GM18907 (cell line): ENCODE measurements at regions not wholly inside any gene's neighbourhood (a gene's known extent, or its start where the extent isn't known, plus 50 kb on each side); places are given as distances from the start of the nearest gene placed in this dataset.

Experiments
- ATAC-seq: cut with Tn5 transposase; IDR thresholded peaks from one replicate; pipeline ENCODE4 v1.9.1; 2021; ENCODE audit warnings: mild to moderate bottlenecking, moderate library complexity; ENCODE audit not compliant: unreplicated experiment

DNA sequence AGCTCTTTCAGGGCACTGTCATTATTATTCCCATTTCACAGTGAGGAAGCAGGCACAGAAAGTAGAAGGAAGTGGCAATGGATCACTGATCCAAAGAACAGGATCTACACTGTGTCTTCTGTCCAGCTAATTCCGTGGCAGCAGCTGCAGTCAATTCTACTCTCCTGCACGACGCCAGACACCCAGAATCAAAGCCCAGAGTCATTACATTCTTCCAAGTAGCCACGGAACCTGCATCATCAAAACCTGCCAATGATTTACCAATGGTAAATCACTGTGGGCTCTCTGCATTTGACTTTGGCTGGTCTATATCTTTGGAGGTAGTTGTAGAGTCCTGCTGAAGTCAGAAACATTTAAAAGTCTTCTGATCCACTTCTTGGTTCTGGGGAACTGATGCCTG lies 767.7 kb downstream of the LIG4 start:
- no peak for ATAC-seq

DNA sequence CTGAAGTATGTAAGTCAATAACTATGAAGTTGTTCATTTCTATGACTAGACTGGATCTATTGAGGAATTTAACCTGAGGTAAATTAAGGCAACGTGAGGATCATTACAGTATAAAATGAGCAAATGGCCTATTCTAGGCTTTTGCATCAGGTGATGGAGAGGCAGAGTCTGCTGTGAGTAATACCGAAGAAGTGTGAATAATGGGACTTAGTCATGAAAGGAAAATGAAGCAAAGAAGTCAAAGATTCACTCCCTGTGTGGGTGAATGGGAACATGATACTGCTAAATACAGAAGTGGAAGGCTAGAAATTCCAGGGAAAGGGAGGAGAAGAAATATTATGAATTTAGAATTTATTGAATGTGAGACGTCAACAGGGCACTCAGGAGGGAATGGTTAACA lies 774.1 kb downstream of the LIG4 start:
- ATAC-seq, result no peak

DNA sequence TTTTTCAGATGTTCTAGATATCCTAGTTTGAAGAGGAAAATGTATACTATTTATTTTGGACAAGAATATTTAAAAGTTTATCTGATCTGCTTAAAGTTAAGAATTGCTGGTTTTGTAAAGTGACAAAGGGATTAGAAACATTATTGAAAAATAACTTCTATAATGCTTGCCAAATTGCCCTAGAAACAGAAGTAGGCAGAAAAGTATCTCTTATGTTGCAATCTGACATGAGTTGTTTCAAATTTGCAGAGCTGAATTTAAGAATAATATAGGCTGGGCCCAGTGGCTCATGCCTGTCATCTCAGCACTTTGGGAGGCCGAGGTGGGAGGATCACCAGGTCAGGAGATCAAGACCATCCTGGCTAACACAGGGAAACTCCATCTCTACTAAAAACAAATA lies 777.1 kb downstream of the LIG4 start:
- ATAC-seq, result no peak

DNA sequence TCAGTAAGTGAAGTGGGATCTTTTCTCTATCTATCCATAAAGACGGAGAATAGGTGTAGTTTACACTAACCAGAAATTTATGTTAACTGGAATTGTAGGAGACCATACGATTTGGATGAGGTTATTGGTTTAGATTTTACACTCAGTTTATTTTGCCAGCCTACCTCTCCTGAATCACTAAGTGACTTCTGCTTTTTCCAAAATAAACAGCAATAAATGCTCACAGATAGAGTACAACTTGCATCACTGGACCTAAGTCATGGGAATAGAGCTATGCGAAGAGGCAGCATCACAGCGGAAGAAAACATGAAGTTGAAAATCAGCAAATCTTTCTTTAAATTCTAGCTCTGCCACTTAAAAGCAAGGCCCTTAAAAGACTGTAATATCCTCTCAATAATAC lies 781.0 kb downstream of the LIG4 start:
- no peak for ATAC-seq

DNA sequence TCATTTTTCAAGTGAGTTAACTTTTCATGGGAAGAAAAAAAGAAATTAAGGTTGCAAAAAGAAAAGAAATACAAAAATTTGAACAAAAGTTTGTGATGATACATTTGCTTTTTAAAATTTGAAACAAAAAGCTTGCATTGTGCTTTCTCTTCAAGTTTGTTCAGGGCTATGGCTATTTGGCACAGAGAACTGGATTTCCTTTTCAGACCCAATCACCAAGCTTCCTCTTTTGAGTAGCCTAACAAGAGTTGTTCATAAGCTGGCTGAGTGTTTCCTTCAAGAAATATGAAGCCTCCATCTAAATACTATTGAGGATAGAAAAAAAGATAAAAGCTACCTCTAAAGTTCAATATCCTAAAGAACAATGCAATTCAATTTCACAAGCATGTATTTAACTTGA lies 787.8 kb downstream of the LIG4 start:
- ATAC-seq, result no peak

DNA sequence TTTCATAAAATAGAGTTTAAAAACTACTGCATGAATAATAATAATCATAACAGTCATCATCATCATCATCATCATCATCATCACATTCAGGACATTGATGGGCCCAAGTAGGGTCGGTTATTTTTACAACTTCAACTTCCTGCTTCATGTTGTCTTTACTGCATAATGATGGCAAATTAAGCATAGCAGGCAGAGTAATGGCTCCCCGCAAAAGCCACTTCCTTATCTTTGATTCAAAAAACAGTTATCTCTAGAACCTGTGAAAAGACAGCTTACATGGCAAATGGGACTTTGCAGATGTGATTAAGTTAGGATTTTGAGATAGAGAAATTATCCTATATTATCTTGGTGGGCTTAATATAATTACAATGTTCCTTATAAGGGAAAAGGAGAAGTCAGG lies 792.9 kb downstream of the LIG4 start:
- no peak for ATAC-seq

DNA sequence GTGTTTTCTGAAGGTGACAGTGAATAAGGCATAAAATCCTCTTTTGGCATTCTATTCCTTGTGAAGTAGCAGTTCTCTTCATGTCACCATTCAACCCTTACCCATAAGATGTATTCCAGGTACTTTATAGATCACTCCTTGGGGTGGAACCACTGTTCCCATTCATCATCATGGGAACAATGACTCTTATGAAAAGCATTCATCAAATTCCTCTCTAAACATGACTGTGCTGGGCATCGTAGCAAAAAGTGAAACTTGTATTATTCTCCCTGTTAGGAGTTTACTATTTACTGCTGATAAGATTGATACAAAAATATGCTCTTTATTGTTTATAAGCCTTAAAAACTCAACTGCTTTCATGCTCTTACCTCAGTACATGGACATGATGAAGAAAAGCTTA lies 793.4 kb downstream of the LIG4 start:
- ATAC-seq, result no peak

DNA sequence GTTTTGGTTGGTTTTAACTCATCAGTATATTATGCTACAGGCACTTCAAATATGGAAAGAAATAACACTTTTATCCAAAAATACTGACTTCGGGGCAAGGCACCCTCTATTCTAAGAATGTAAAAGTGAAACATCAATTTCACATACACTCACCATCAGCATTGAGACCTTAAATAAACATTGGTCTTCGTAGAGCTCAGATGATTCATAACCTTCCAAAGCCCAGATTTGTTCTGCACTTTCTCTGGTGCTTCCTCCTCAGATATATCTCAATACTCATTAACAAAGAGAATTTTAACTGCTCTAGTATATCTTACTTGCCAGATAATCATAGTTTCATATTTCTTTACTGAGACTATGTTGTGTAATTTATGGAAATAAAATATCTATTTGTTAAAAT lies 794.3 kb downstream of the LIG4 start:
- no peak for ATAC-seq

DNA sequence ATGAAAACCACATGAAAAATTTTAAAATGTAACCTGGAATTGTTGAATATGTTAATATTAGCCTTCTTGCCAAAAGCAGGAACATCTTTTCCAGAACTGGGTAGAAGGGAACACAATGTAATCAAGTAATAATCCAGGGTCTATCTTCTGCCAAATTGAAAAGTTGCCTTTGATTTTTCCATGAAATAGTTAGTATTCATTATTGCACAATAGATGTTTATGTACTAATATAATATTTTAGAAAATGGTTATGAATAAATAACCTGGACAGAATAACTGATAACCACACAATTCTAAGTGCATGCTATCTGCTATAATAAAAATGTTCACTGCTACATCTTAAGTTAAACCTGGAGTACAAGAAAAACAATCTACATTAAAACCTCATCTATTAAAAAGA lies 802.3 kb downstream of the LIG4 start:
- no peak for ATAC-seq

DNA sequence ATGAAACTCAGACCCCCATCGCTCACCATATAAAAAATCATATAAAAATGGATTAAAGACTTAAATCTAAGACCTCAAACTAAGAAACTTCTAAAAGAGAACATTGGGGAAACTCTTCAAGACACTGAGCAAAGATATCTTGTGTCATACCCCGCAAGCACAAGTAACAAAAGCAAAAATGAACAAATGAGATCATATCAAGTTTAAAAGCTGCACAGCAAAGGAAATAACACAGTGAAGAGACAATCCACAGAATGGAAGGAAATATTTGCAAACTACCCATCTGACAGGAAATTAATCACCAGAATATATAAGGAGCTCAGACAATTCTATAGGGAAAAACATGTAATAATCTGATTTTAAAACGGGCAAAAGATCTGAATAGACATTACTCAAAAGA lies 808.3 kb downstream of the LIG4 start:
- no peak for ATAC-seq

DNA sequence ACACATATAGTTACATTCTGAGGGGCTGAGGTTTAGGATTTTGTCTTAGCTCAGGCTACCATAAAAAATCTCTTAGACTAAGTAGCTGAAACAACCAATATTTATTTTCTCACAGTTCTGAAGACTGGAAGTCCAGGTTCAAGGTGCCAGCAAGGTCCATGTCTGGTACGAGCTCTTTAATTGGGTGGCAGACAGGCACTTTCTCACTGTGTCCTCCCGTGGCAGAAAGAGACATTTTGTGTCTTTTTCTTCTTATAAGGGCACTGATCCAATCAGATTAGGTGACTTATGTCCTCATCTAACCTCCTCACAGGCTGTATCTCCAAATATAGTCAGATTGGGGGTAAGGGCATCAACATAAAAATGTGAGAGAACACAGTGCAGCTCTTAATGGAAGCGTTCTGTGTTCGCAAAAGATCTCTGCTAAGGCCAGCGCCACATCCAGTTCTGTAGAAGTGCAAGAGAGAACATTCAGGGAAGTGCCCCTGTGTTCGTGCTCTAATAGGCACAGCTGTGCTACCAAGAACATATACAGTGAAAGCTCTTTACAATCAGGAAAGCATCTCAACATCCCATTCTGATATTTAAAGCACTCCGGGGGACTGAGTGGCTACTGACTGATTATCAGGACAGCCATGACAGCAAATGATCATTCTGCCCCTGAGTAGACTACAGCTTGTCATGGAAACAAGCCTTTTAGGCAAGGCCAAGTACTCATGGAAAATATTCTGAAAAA lies 819.2 kb downstream of the LIG4 start:
- no peak for ATAC-seq

DNA sequence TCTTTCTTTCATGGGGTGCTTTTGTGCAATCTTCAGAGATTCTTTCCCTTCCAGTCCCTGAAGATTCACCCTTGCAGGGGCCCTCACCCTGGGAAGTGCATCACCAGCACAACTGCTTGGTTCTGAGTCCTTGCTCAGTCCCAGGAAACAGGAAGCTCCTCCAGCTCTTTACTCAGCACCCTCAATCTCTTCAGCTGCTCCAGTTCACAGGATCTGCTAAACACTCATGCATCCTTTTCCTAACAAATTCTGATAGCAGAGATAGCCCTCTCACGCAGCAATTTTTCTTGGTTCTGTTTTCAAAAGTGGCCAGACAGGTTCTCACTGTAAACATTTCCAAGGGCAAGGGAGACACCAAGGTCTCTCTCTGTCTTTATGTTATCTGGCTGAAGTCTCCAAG lies 823.1 kb downstream of the LIG4 start:
- ATAC-seq, result no peak

DNA sequence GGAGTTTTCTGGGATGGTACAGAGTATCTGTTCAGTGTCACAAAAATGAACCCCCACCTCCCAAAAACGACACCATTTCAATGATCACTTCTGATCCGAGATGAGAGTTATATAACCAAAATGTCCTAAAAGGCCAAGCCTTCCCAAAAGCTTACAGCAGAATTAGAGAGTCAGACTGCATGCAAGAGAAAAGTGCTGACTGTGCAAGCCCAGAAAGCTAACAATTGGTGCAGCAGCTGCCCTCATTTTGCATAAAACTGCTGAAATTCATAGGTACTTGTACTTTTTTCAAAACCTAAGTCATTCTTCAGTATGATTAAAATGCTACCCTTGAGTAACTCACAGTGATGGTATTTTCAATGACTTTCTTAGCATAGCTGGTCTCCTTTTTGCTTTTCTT lies 819.6 kb upstream of the ARGLU1 start:
- ATAC-seq, result no peak

DNA sequence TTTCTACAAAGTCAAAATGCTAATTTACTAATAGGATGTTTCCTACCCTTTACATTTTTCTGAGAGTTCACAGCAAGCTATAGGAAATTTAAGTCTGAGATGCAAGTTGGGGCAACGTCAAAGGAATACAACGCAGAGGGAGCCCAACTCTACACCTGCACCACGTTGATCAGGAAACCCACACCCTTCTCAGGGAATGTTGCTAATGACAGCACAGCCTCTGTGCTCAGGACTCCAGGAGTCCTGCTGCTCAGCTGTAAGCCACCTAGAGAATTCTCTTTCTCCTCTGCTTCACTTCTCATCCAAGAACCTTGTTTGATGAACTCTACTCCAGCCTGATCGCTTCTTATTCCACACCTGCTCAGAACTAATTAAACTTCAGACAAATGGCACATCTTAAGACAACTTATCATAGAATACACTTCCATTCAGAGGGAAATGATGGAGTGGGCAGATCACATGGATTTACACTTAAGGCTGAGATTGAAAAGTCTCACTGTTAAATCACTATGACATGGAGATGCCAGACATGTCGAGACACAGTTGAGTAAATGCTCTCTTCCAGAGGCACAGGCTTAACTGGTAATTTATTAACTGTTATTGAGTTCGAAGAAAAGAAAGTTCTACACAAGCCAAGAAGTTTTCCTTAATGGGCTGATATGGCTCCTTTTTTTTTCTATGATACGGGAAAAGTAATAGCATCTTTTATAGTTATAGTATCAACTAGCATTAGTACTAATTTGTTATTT lies 811.6 kb upstream of the ARGLU1 start:
- ATAC-seq, result no peak

DNA sequence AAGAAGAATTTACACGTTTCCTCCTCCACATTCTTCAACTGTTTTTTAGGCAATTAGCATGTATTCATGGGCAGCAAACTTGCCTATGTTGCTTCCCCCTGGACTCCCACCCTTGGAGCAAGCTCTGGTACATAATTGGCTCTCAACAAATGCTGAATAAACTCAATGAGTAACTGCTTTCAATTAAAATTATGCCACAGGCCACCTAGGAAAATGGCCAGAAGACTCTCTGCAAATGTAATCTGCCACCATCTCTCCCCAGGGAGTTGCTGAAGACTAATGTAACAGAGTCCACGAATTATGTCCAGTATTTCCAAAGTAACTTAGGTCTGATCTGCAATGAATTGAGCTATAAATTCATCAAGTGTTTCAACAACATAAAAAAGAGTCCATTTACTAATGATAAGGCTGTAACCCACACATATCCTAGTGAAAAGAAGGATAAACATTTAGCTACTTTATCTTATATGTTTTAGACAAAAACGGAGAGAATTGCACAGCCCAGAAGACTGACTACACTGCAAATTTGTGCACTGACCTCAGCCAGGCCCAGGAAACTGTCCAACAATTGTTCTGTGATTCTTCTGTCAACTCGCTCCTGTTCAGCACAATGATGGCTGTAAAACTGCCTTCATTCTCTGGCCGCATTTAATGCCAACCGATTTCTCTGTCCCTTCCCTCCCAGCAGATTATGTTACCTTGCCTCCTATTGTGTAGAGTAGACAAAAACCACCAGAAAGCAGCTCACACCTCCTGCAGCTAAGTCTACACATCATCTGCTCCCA lies 808.6 kb upstream of the ARGLU1 start:
- ATAC-seq, result no peak

DNA sequence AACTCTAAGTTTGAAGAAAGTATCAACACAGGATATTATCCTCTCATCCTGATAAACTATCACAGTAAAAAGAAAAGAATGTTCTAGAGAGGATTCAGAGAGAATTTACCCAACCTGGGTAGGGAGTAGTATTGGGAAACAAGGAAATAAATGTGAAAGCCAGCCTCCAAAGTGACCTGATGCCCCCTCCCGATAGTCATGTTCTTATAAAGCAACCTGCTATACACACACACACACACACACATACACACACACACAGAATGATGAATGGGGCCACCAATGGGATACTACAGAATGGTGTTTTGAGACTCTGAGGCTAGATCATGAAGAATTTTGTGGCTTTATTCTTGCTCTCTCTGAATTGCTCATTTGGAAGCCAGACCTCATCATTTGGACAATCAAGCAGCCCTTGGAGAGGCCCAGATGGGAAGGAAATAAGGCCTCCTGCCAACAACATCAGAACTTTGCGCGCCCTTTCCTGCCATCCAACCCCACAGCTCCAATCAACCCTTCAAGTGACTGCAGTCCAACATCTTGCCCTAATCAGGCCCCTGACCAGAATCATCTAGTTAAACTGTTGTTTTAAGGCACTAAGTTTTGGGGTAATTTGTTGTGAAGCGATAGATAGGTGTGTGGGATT lies 807.9 kb upstream of the ARGLU1 start:
- ATAC-seq, result no peak

DNA sequence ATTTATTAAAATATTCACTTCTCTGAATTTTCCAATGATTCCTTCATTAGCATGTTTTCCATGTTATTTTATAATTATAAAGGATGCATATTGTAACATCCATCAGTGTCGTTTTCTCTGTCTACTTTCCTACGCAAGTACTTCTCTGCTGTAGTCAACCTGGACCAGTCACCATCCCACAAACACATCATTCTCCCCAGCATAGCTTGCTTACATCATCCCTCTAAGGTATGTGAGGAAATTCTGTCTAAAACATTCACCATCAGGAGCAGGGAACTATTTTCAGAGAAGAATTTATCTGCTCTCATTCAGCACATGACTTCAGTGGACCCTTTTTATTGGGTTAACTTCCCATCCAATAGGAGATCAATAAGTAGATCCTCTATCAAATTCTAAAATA lies 806.1 kb upstream of the ARGLU1 start:
- no peak for ATAC-seq

DNA sequence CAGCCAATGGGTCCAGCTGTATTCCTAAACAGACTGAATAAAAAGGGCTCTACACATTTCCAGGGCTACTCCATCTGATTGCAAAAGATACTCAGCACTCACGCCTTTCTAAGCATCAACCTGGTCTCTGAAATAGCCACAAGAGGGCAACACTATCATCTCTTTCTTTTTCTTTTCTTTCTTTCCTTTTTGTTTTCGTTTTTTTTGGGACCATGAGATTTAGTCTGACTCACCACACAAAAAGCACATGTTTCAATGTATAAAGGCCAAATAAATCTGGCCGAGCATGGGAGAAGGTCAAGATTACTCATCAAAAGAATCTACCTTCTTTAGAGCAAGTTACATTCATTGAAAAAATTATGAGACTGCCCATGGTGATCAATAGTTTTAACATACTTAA lies 805.6 kb upstream of the ARGLU1 start:
- ATAC-seq, result no peak

DNA sequence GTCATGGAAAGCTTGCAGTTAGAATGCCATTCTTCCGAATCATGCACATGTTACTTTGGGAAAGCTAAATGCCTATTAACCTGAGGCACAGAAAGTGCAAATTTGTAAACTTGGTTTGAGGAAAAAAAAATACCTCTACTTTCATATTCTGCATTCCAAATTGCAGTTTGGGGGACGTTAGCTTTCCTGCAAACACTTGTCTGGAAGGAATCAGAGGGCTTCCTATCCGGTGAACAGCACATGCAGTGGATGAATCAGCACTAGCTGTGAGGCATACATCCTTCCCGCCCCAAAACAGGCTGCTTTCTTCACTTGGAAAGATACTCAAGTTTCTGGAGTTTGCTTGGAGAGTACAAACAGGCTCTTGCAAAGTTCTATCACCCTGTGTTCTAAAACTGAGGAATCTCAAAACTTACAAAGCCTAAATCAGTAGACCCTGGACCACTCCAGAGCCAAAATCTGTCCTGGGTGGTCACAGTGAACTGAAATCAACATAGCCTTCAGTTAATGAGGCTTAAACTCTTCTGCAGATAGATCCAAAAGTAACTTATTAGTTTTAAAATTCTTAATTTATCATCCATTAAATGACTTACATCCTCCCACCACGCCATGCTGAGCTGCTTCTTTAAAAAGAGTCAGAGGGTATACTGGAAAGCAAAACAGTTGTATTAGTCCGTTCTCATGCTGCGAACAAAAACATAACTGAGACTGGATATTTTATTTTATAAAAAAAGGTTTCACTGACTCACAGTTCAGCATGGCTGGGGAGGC lies 802.3 kb upstream of the ARGLU1 start:
- no peak for ATAC-seq

DNA sequence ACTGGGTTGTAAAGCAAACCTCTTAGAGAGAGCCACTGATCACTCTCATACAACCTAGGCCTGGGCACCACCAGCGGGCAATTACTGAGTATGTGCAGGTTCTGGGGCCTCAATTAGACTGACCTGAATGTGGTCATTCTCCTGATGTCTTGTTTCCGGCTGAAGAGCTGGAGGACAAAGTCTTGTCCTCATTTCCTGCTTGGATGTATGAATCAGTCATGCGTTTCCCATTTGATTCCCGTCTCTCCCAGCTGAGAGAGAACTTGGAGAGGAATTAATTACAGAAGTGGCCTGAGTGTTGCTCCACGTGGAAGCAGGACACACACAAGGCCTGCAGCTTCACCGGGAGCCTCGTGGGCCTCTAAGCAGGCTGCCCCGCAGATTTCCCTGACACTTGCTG lies 799.3 kb upstream of the ARGLU1 start:
- ATAC-seq, result no peak
